ENCODE measurements at regions not wholly inside any gene's neighbourhood (a gene's known extent, or its start where the extent isn't known, plus 50 kb on each side); places are given as distances from the start of the nearest gene placed in this dataset.

DNA sequence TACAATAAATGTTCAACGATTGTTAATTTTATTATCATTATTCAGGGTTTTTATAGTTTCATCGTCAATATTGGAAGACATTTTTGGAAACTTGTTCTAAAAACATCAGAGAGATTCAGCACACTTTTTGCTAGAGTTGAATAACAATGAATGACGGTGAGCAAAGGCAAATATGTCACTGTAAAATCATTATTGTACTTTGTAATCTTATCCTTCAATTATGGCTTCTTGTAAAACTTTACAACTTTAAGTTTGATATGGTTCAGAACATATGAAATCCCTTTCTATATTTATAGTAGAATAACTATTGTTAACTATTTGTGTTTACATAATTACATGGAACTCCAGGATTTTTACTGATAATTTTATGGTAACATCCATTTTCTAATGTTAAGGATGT lies 167.8 kb upstream of the SEMA3A start:
- TF ChIP-seq, protein P1, sequence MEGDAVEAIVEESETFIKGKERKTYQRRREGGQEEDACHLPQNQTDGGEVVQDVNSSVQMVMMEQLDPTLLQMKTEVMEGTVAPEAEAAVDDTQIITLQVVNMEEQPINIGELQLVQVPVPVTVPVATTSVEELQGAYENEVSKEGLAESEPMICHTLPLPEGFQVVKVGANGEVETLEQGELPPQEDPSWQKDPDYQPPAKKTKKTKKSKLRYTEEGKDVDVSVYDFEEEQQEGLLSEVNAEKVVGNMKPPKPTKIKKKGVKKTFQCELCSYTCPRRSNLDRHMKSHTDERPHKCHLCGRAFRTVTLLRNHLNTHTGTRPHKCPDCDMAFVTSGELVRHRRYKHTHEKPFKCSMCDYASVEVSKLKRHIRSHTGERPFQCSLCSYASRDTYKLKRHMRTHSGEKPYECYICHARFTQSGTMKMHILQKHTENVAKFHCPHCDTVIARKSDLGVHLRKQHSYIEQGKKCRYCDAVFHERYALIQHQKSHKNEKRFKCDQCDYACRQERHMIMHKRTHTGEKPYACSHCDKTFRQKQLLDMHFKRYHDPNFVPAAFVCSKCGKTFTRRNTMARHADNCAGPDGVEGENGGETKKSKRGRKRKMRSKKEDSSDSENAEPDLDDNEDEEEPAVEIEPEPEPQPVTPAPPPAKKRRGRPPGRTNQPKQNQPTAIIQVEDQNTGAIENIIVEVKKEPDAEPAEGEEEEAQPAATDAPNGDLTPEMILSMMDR (IDR thresholded peaks at IDR 0.05): no peak
- TF ChIP-seq POLR2A (IDR thresholded peaks at IDR 0.05): no peak
- TF ChIP-seq EP300 (IDR thresholded peaks at IDR 0.05): no peak

Data from ovary (tissue), 3 donors.